Inferior parietal cortex (tissue), 1 donor: ENCODE measurements at regions not wholly inside any gene's neighbourhood (a gene's known extent, or its start where the extent isn't known, plus 50 kb on each side); places are given as distances from the start of the nearest gene placed in this dataset.

Source experiments
- DNase-seq: peaks from one replicate; pipeline ENCODE4 v3.0.0-alpha.2; 2016; ENCODE audit errors: extremely low spot score

DNA sequence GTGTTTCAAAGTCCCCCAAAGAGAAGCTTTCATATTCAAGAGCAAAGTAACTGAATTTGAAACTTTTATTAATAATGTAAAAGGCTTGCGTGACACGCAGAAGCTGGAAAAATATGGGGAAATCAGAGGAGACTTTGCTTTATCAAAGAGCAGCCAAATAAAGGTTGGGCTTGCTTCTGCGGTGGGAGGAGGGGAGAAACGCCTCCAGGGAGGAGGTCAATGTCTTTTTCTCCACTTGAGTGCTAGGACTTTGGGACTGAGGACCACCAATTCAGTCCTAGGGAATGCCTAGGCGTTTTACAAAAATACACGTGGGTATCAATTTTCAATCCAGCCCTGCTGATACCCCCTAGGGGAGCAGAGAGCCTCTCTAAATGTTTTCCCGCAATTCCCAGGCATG, 60.9 kb upstream of the FZD10 start:
- no peak for DNase-seq

- DNase-seq = no peak
Observed at GRCh38 chr12:130102266-130102665, 60.0 kb upstream of the FZD10 start.

DNA sequence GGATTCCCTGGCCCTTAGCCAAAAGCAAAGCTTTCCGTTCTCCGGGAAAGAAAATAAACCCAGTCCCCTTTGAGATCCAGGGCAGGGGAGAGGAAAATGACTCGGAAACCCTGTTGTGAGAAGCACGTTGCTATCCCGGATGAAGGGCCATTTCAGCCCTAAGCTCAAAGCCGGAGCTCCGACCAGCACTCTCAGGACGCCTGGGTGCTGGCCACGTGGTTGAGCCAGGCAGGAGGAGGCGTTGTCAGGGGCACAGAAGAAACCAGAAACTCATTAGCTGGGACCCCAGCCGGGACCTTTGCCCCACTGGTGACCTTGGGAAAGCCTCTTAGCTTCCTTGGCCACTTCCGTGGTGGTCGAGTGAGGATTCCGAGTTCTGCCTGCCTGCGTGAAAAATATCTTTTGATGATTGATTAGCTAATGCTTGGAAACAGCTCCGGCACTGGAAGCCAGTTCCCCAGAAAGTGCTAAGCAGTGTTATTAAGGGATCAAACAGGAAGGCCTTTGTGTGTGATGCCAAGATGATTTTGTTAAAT, 57.6 kb upstream of the FZD10 start:
- no peak for DNase-seq

- no peak for DNase-seq
Observed at GRCh38 chr12:130109062-130109945, 53.0 kb upstream of the FZD10 start.

GRCh38 chr12:130110914-130111313, 51.4 kb upstream of the FZD10 start:
- DNase-seq = no peak

GRCh38 chr12:130111965-130112496, 50.2 kb upstream of the FZD10 start:
- no peak for DNase-seq
